SK-N-SH (cell line): ENCODE measurements at regions not wholly inside any gene's neighbourhood (a gene's known extent, or its start where the extent isn't known, plus 50 kb on each side); places are given as distances from the start of the nearest gene placed in this dataset.

Experiments used
- CTCF ChIA-PET: fragments of 300-600, 350-600 bp; formaldehyde crosslinking; extraction: SDS; loops from one replicate; lab custom pipeline; 2021; lab: Yijun Ruan, JAX
- POLR2A ChIA-PET: fragments of 350-600 bp; sonication (Branson Sonifier 250); formaldehyde crosslinking; extraction: SDS; loops from one replicate; lab custom pipeline; 2020; ENCODE audit warnings: antibody characterized with exemption, inconsistent platforms; lab: Yijun Ruan, JAX
- DNase-seq: peaks from one replicate; pipeline ENCODE4 v3.0.0; 2012
- H2AFZ ChIP-seq: fragments of 200-600 bp; sonication (generic); 2 replicates; pipeline ENCODE4 v1.8.1; 2016; ENCODE audit warnings: antibody characterized with exemption, mild to moderate bottlenecking, low read depth
- H3F3A ChIP-seq: fragments of 200-600 bp; sonication (generic); replicated peaks from 2 replicates; pipeline ENCODE3; 2016; ENCODE audit warnings: antibody characterized with exemption, mild to moderate bottlenecking; ENCODE audit not compliant: insufficient read depth
- H3K27ac ChIP-seq, 2 experiments: fragments of 200-500 bp in 1 of 2; fragments of 200-600 bp in 1 of 2; sonication (Bioruptor generic) in 1 of 2; sonication (generic), shearing (Covaris generic) in 1 of 2; 2 replicates each; pipeline versions ENCODE4 v1.5.1 to v1.6.1; 2014 to 2016; ENCODE audit warnings: low read depth in 2 of 2, inconsistent platforms in 1 of 2, low read length in 1 of 2, mild to moderate bottlenecking in 1 of 2, mixed read lengths in 1 of 2
- H3K27me3 ChIP-seq: fragments of 200-600 bp; sonication (generic), shearing (Covaris generic); 2 replicates; pipeline ENCODE4 v1.6.1; 2016; ENCODE audit warnings: mixed run types; ENCODE audit not compliant: insufficient read depth
- H3K36me3 ChIP-seq, 2 experiments: fragments of 200-500 bp in 1 of 2; fragments of 200-600 bp in 1 of 2; sonication (Bioruptor generic) in 1 of 2; sonication (generic) in 1 of 2; replicated peaks in 1 of 2; 2 replicates each; pipeline versions ENCODE3 to v1.5.1; 2014 to 2016; ENCODE audit warnings: low read length in 1 of 2, mild to moderate bottlenecking in 1 of 2; ENCODE audit not compliant: insufficient read depth in 2 of 2, control insufficient read depth in 1 of 2
- H3K4me1 ChIP-seq, 2 experiments: fragments of 200-500 bp in 1 of 2; fragments of 200-600 bp in 1 of 2; sonication (Bioruptor generic) in 1 of 2; sonication (generic), shearing (Covaris generic) in 1 of 2; 2 replicates each; pipeline versions ENCODE4 v1.5.1 to v1.6.1; 2014 to 2016; ENCODE audit warnings: low read depth in 1 of 2, low read length in 1 of 2, mixed run types in 1 of 2; ENCODE audit not compliant: insufficient read depth in 2 of 2, control insufficient read depth in 1 of 2
- H3K4me2 ChIP-seq: fragments of 200-600 bp; sonication (generic), shearing (Covaris generic); 2 replicates; pipeline ENCODE4 v1.6.1; 2017; ENCODE audit warnings: mixed run types
- H3K4me3 ChIP-seq, 2 experiments: fragments of 200-500 bp in 1 of 2; fragments of 200-600 bp in 1 of 2; sonication (Bioruptor generic) in 1 of 2; sonication (generic), shearing (Covaris generic) in 1 of 2; 2 replicates each; pipeline versions ENCODE4 v1.5.1 to v1.8.1; 2014 to 2016; ENCODE audit warnings: low read depth in 2 of 2, inconsistent platforms in 1 of 2, low read length in 1 of 2, mild to moderate bottlenecking in 1 of 2, mixed read lengths in 1 of 2, moderate library complexity in 1 of 2
- H3K79me2 ChIP-seq: fragments of 200-600 bp; sonication (generic); 2 replicates; pipeline ENCODE4 v1.8.1; 2017; ENCODE audit warnings: mild to moderate bottlenecking; ENCODE audit not compliant: insufficient read depth
- H3K9ac ChIP-seq: fragments of 200-600 bp; sonication (generic); 2 replicates; pipeline ENCODE4 v1.6.1; 2017; ENCODE audit warnings: mixed run types
- H3K9me2 ChIP-seq: fragments of 200-600 bp; sonication (generic); 2 replicates; pipeline ENCODE4 v1.6.1; 2017; ENCODE audit warnings: mixed run types
- H3K9me3 ChIP-seq: fragments of 200-600 bp; sonication (generic); 2 replicates; pipeline ENCODE4 v1.6.1; 2017; ENCODE audit warnings: mixed run types, mild to moderate bottlenecking, moderate library complexity
- H4K20me1 ChIP-seq: fragments of 200-600 bp; sonication (generic); 2 replicates; pipeline ENCODE4 v1.6.1; 2017; ENCODE audit warnings: mild to moderate bottlenecking, mixed run types; ENCODE audit not compliant: insufficient read depth
- CHD2 ChIP-seq: fragments of 150-350 bp; IDR thresholded peaks from 2 replicates; pipeline ENCODE4 v1.6.1; 2018; ENCODE audit warnings: low read length; ENCODE audit not compliant: partially characterized antibody
- EP300 ChIP-seq, 2 experiments: IDR thresholded peaks; 2 replicates each; pipeline versions ENCODE4 v1.4.0 to v1.6.1; 2012; ENCODE audit warnings: borderline replicate concordance in 1 of 2, low read depth in 1 of 2, low read length in 1 of 2
- EZH2phosphoT487 ChIP-seq: fragments of 200-600 bp; sonication (generic); IDR thresholded peaks from 2 replicates; pipeline ENCODE4 v1.6.1; 2017; ENCODE audit warnings: low read depth, mixed run types, mild to moderate bottlenecking, antibody characterized with exemption, moderate library complexity, borderline replicate concordance
- FOSL2 ChIP-seq: IDR thresholded peaks from 2 replicates; pipeline ENCODE4 v1.4.0; 2012; ENCODE audit warnings: low read depth, mild to moderate bottlenecking, moderate library complexity, borderline replicate concordance
- FOXJ3 ChIP-seq: sonication (generic); formaldehyde crosslinking; IDR thresholded peaks from 2 replicates; pipeline ENCODE4 v1.5.1; 2020; ENCODE audit warnings: mild to moderate bottlenecking, missing genetic modification reagents
- FOXM1 ChIP-seq: IDR thresholded peaks from 2 replicates; pipeline ENCODE4 v1.4.0; 2012; ENCODE audit warnings: low read depth, mild to moderate bottlenecking
- IRF3 ChIP-seq: fragments of 150-350 bp; IDR thresholded peaks from 2 replicates; pipeline ENCODE4 v1.6.1; 2016; ENCODE audit warnings: mild to moderate bottlenecking, low read depth, low read length
- JUND ChIP-seq: IDR thresholded peaks from 2 replicates; pipeline ENCODE4 v1.4.0; 2012
- MXI1 ChIP-seq: IDR thresholded peaks from 2 replicates; pipeline ENCODE4 v1.6.1; 2012; ENCODE audit warnings: mild to moderate bottlenecking, low read depth, low read length, improper control_type of control experiment
- NFIC ChIP-seq: IDR thresholded peaks from 2 replicates; pipeline ENCODE4 v1.4.0; 2012; ENCODE audit warnings: borderline replicate concordance
- NRF1 ChIP-seq: IDR thresholded peaks from 2 replicates; pipeline ENCODE4 v1.6.1; 2012; ENCODE audit warnings: low read depth, mild to moderate bottlenecking, low read length
- RCOR1 ChIP-seq: fragments of 150-350 bp; IDR thresholded peaks from 2 replicates; pipeline ENCODE4 v1.6.1; 2017; ENCODE audit warnings: antibody characterized with exemption, low read length
- REST ChIP-seq: IDR thresholded peaks from 2 replicates; pipeline ENCODE4 v1.6.1; 2012; ENCODE audit warnings: mild to moderate bottlenecking, low read depth, low read length, moderate library complexity
- RFX5 ChIP-seq: IDR thresholded peaks from 2 replicates; pipeline ENCODE4 v1.6.1; 2012; ENCODE audit warnings: mild to moderate bottlenecking, improper control_type of control experiment, low read length
- SIN3A ChIP-seq: IDR thresholded peaks from 2 replicates; pipeline ENCODE4 v1.6.1; 2012; ENCODE audit warnings: low read depth, mild to moderate bottlenecking, low read length, moderate library complexity, borderline replicate concordance
- TAF1 ChIP-seq: IDR thresholded peaks from 2 replicates; pipeline ENCODE4 v1.6.1; 2012; ENCODE audit warnings: low read depth, mild to moderate bottlenecking, low read length, moderate library complexity, borderline replicate concordance
- TCF12 ChIP-seq: IDR thresholded peaks from 2 replicates; pipeline ENCODE4 v1.4.0; 2012
- USF2 ChIP-seq: fragments of 150-350 bp; IDR thresholded peaks from 2 replicates; pipeline ENCODE4 v1.6.1; 2017; ENCODE audit warnings: antibody characterized with exemption, low read length, low read depth, borderline replicate concordance
- YY1 ChIP-seq: IDR thresholded peaks from 2 replicates; pipeline ENCODE4 v1.4.0; 2012; ENCODE audit warnings: low read depth, mild to moderate bottlenecking
- WGBS: methylation state at CpG from one replicate; pipeline ENCODE4 v1.1.6; 2017; ENCODE audit warnings: low lambda C conversion rate; 5-methylcytosine and 5-hydroxymethylcytosine counted together
- TF ChIP-seq, protein P1 (sequence below): IDR thresholded peaks from 2 replicates; pipeline ENCODE4 v1.4.0; 2012; ENCODE audit warnings: low read depth

DNA sequence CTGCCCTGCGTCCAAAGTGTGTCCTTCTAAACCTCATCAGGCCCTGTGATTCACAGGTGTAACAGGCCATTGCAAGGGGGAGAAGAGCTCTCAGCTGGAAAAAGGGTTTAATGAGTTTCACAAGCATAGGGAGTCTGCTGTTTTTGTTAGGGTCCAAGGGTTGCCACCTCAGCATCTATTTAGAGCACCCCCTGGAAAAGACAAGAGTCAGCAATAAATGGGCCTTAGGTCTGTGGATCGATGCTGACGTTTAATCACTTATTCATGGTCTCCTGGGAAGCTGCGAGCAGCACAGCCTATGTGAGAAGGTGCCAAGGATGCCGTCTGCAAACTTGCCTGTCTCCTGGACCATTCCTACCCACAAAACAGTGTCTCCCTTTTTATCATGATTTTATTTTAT, 78.4 kb upstream of the BAIAP2L1 start:
- Histone ChIP-seq H3K36me3 (no peaks in the 10 kb centered on the region), H3K4me2 (no peak overlapping the region), H3F3A (no peaks in the 10 kb centered on the region), H3K4me3 (no peak overlapping the region), H3K9ac (no peak overlapping the region), H4K20me1 (no peaks in the 10 kb centered on the region), H3K27ac (no peak overlapping the region), H3K4me1 (no peaks in the 10 kb centered on the region), H3K9me2 (no peaks in the 10 kb centered on the region), H3K9me3 (no peaks in the 10 kb centered on the region), H3K79me2 (no peaks in the 10 kb centered on the region), H3K27me3 (no peaks in the 10 kb centered on the region), H2AFZ (no peak overlapping the region)
- TF ChIP-seq TAF1 (no peak), USF2 (no peak), NFIC (no peak), SIN3A (no peak), EP300 (IDR thresholded peaks at IDR 0.05; ENCODE audit: borderline replicate concordance in 1 of 2, low read depth in 1 of 2, low read length in 1 of 2) (no peak), MXI1 (no peak), FOSL2 (no peak), EZH2phosphoT487 (no peak)
- ChIA-PET POLR2A (interaction anchor here (0.5 to 0.6 kb wide), 2 partner anchors 116 to 307 kb away, joined by 3 to 4 read pairs; no protein-coding TSS in a partner anchor), CTCF (interaction anchor here (0.6 to 1.5 kb wide), 3 partner anchors 253 to 363 kb away, joined by 3 to 4 read pairs (median 3); no protein-coding TSS in a partner anchor)
- no peak for DNase-seq
- 35% methylated on average over 5 of the region's 5 CpGs for WGBS

DNA sequence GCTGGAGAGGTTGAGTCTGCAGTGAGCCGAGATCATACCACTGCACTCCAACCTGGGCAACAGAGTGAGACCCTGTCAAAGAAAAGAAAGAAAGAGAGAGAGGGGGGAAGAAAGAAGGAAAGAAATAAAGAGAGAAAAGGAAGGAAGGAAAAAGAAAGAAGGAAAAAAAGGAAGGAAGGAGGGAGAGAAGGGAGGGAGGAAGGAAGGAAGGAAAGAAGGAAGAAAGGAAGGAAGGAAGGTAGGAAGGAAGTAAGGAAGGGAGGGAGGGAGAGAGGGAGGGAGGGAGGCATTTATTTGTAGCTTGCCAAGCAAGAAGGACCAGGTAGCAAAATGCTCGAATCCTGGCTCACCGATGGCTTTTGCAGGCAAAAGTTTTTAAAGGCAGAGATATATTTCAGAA, 74.5 kb upstream of the BAIAP2L1 start:
- no peak overlapping the region for H2AFZ ChIP-seq
- TF ChIP-seq FOXJ3 (no peak), TCF12 (no peak), JUND (no peak), MXI1 (no peak), IRF3 (no peak), NFIC (no peak), USF2 (no peak), CHD2 (no peak), RFX5 (no peak), FOXM1 (no peak), REST (no peak), TAF1 (no peak), RCOR1 (no peak), EZH2phosphoT487 (no peak), YY1 (no peak), NRF1 (no peak)
- TF ChIP-seq, protein P1, sequence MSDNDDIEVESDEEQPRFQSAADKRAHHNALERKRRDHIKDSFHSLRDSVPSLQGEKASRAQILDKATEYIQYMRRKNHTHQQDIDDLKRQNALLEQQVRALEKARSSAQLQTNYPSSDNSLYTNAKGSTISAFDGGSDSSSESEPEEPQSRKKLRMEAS: no peak
- TF ChIP-seq, all 33 proteins: peak for 0
- ChIA-PET CTCF (interaction anchor here (0.9 to 2.7 kb wide), 6 partner anchors 13 to 366 kb away, joined by 3 to 8 read pairs (median 4); partner anchors contain the start of gene NPTX2), POLR2A (no interaction called here)
- H4K20me1 ChIP-seq: no peaks in the 10 kb centered on the region
- H3K9me2 ChIP-seq: no peaks in the 10 kb centered on the region
- H3K9me3 ChIP-seq: no peaks in the 10 kb centered on the region
- H3K4me1 ChIP-seq: peaks cover 0 to 2% of the 10 kb centered on the region in 2 experiments; a peak in 1 of 4 replicates
- H3K9ac ChIP-seq: no peak overlapping the region
- no peak overlapping the region for H3K4me2 ChIP-seq
- WGBS: 43% methylated on average over 3 of the region's 3 CpGs
- no peaks in the 10 kb centered on the region for H3K36me3 ChIP-seq
- DNase-seq: no peak
- no peak overlapping the region for H3K4me3 ChIP-seq
- no peaks in the 10 kb centered on the region for H3K27me3 ChIP-seq
- H3F3A ChIP-seq: no peaks in the 10 kb centered on the region
- H3K79me2 ChIP-seq: no peaks in the 10 kb centered on the region
- no peak overlapping the region for H3K27ac ChIP-seq
